ENCODE measurements at regions not wholly inside any gene's neighbourhood (a gene's known extent, or its start where the extent isn't known, plus 50 kb on each side); places are given as distances from the start of the nearest gene placed in this dataset.
"Not testable (repeated sequence)": the region's sequence is repeated elsewhere in the genome, so short reads cannot be mapped to it uniquely, and the experiment has no call there.

DNA sequence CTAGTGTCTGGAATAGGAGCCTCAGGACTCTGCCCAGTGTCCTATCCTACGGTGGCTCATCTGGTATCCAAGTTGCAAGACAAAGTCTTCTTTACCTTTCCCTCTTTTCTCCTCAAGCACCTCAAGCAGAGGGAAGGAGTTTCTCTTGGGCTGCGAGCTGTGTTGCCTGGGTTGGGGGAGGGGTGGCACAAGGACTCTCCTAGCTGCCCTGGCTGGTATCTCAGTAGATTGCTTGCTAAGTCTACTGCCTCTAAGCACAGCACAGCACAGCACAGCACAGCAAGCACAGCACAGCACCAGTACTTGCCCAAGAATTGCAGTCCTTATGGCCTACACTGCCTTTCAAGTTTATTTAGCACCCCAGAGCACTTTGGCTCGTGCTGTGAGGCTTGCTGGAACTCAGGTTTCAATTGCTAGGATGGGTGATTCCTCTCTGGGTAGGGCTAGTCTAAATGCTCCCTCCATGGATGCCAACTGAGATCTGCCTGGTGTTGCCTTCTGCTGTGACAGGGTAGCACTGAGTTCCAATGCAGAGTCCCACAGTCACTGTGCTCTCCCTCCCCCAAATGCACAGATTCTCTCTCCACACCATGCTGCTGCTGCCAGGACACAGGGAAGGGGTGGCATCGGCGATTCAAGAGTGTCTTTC lies 213.1 kb upstream of the POU5F2 start:
- Histone ChIP-seq H3K9me3 (ENCODE audit: control insufficient read depth, low read length) (no peaks in the 10 kb centered on the region), H3K27me3 (ENCODE audit: control insufficient read depth, insufficient read depth, low read length, poor library complexity, severe bottlenecking) (no peaks in the 10 kb centered on the region), H3K27ac (ENCODE audit: insufficient read depth, low read depth, low read length, poor library complexity, severe bottlenecking) (no peak overlapping the region), H3K36me3 (ENCODE audit: control insufficient read depth, insufficient read depth, low read length) (no peaks in the 10 kb centered on the region), H3K4me3 (ENCODE audit: insufficient read depth, low read depth, low read length) (no peak overlapping the region), H3K4me1 (ENCODE audit: control insufficient read depth, insufficient read depth, low read length) (peaks cover 4% of the 10 kb centered on the region)
- WGBS, 2 experiments: 90 to 91% methylated on average over 5 of the region's 5 CpGs

DNA sequence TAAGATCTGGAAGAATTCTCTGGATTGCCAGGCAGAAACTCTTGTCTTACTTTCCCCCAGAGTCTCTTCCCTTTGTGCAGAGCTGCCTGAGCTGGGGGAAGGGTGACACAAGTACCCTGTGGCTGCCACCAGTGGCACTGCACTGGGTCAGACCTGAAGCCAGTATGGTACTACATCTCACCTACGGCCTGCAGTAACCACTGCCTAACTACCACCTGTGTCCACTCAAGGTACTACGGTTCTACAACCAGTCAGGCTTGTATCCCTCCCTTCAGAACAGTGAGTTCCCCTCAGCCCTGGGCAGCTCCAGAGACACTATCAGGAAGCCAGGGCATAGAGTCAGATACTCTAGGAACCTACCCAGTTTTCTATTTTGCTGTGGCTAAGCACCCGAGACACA lies 212.0 kb upstream of the POU5F2 start:
- Histone ChIP-seq H3K27me3 (ENCODE audit: control insufficient read depth, insufficient read depth, low read length, poor library complexity, severe bottlenecking) (no peaks in the 10 kb centered on the region), H3K4me1 (ENCODE audit: control insufficient read depth, insufficient read depth, low read length) (peaks cover 4% of the 10 kb centered on the region), H3K27ac (ENCODE audit: insufficient read depth, low read depth, low read length, poor library complexity, severe bottlenecking) (no peak overlapping the region), H3K4me3 (ENCODE audit: insufficient read depth, low read depth, low read length) (no peak overlapping the region), H3K9me3 (ENCODE audit: control insufficient read depth, low read length) (no peaks in the 10 kb centered on the region), H3K36me3 (ENCODE audit: control insufficient read depth, insufficient read depth, low read length) (no peaks in the 10 kb centered on the region)
- 92 to 95% methylated on average over 3 of the region's 3 CpGs for WGBS, 2 experiments

DNA sequence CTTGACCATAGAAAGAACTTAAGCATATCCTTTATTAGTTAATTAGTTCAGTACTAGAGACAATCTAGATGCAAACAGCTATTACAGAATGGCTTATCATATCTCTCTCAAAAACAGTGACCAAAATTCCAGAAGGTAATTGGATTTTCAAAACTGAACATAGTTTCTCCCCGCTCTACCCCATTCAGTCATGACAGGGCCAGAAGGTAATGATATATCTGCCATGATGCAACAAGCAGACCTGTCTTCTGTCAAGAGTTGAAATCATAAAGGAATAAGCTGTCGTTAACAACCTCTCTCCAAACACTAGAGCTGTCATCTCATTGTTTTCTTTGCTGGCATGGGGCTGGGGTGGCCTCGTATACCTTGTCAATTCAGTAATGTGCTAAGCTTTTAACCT lies 200.5 kb upstream of the POU5F2 start:
- no peaks in the 10 kb centered on the region for H3K4me1 ChIP-seq (ENCODE audit: control insufficient read depth, insufficient read depth, low read length)
- H3K9me3 ChIP-seq (ENCODE audit: control insufficient read depth, low read length): no peaks in the 10 kb centered on the region
- 76 to 81% methylated on average over 3 of the region's 3 CpGs for WGBS, 2 experiments
- no peaks in the 10 kb centered on the region for H3K36me3 ChIP-seq (ENCODE audit: control insufficient read depth, insufficient read depth, low read length)
- no peak overlapping the region for H3K27ac ChIP-seq (ENCODE audit: insufficient read depth, low read depth, low read length, poor library complexity, severe bottlenecking)
- H3K4me3 ChIP-seq (ENCODE audit: insufficient read depth, low read depth, low read length): no peak overlapping the region
- no peaks in the 10 kb centered on the region for H3K27me3 ChIP-seq (ENCODE audit: control insufficient read depth, insufficient read depth, low read length, poor library complexity, severe bottlenecking)

DNA sequence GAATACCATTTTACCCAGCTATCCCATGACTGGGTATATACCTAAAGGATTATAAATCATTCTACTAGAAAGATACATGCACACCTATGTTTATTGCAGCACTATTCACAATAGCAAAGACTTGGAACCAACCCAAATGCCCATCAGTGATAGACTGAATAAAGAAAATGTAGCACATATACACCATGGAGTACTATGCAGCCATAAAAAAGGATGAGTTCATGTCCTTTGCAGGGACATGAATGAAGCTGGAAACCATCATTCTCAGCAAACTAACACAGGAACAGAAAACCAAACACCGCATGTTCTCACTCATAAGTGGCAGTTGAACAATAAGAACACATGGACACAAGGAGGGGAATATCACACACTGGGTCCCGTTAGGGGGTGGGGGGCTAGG lies 191.9 kb upstream of the POU5F2 start:
- H3K4me3 ChIP-seq (ENCODE audit: insufficient read depth, low read depth, low read length); H3K9me3 ChIP-seq (ENCODE audit: control insufficient read depth, low read length); H3K27ac ChIP-seq (ENCODE audit: insufficient read depth, low read depth, low read length, poor library complexity, severe bottlenecking); H3K4me1 ChIP-seq (ENCODE audit: control insufficient read depth, insufficient read depth, low read length); H3K27me3 ChIP-seq (ENCODE audit: control insufficient read depth, insufficient read depth, low read length, poor library complexity, severe bottlenecking); H3K36me3 ChIP-seq (ENCODE audit: control insufficient read depth, insufficient read depth, low read length): not testable (repeated sequence)
- 85 to 100% methylated on average over 2 of the region's 2 CpGs for WGBS, 2 experiments

DNA sequence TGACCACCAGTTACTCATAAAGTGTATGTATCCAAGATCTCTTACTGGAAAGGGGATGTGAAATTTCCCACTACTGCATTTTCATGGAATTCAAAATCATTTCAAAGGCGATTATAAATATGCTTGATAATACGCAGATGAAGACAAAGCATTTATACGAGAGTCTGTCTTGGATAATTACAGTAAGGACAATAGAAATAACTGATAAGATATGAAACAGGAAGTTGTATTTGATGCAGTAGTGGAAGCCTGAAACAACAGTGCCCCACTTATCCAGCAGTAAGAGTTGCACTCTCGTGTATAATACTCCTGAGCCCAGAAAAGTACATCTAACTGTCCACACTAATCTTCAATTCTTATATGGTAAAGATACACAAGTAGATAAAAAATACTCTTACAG lies 188.7 kb upstream of the POU5F2 start:
- Histone ChIP-seq H3K4me3 (ENCODE audit: insufficient read depth, low read depth, low read length) (no peak overlapping the region), H3K27me3 (ENCODE audit: control insufficient read depth, insufficient read depth, low read length, poor library complexity, severe bottlenecking) (no peaks in the 10 kb centered on the region), H3K27ac (ENCODE audit: insufficient read depth, low read depth, low read length, poor library complexity, severe bottlenecking) (no peak overlapping the region), H3K4me1 (ENCODE audit: control insufficient read depth, insufficient read depth, low read length) (peaks cover 7% of the 10 kb centered on the region), H3K9me3 (ENCODE audit: control insufficient read depth, low read length) (no peaks in the 10 kb centered on the region), H3K36me3 (ENCODE audit: control insufficient read depth, insufficient read depth, low read length) (no peaks in the 10 kb centered on the region)
- 96% methylated on average over 3 of the region's 4 CpGs for WGBS, 2 experiments

DNA sequence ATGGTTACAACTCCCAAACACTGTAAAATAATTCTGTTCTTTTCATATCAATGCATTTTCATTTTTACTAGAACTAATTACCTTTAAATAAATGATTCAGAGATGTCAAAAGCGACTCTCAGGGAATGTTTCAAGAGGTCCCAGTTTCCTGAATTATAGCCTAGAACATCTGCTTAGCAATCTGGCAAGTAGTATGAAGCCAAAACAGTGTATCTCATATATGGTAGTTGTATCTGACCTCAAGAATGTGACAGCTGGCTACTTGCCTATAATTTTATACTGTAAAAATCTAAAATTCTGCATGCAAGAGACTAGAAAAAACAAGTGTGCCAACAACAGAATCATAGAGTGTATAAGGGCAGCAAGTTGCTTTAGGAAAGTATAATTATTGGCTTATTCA lies 187.7 kb upstream of the POU5F2 start:
- H3K36me3 ChIP-seq (ENCODE audit: control insufficient read depth, insufficient read depth, low read length): no peaks in the 10 kb centered on the region
- H3K4me3 ChIP-seq (ENCODE audit: insufficient read depth, low read depth, low read length): no peak overlapping the region
- peaks cover 7% of the 10 kb centered on the region for H3K4me1 ChIP-seq (ENCODE audit: control insufficient read depth, insufficient read depth, low read length)
- H3K9me3 ChIP-seq (ENCODE audit: control insufficient read depth, low read length): no peaks in the 10 kb centered on the region
- H3K27me3 ChIP-seq (ENCODE audit: control insufficient read depth, insufficient read depth, low read length, poor library complexity, severe bottlenecking): no peaks in the 10 kb centered on the region
- 100% methylated on average over 1 of the region's 1 CpG for WGBS, 2 experiments
- no peak overlapping the region for H3K27ac ChIP-seq (ENCODE audit: insufficient read depth, low read depth, low read length, poor library complexity, severe bottlenecking)

DNA sequence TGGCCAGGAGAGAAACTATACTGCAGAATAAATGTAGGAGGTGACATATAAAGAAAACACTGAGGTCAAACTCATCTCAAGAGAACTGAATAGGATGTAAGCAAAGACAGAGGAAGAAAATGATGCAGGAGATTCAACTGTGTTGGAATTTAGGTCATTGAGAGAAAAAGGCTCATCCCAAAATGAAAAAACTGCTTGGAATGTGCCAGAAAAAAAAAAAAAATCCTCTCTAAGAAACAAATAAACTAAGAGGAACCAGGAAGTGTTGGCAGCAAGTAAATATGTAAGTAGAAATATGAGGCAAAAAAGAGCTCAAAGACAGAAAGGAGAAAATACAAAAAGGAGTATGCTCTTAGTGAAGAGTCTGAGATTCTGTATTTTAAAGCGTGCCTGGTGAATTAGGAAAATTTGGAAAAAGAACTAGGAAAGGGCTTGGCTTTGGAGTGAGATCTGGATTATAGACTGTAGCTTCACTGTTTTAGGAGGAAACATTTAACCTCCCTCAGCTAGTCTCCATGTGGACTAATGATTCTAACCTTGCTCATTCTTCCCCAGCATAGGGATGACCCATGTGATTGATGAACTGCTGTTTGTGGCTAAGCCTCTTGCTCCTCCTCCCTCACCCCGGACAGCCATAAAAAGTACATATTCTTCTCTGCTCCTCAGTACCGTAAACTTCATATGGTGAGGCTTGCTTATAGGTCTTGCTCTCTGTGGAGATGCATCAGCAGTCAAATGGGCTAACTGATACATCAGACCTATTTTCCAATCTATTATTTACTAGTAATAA lies 185.6 kb upstream of the POU5F2 start:
- no peaks in the 10 kb centered on the region for H3K27me3 ChIP-seq (ENCODE audit: control insufficient read depth, insufficient read depth, low read length, poor library complexity, severe bottlenecking)
- no peaks in the 10 kb centered on the region for H3K36me3 ChIP-seq (ENCODE audit: control insufficient read depth, insufficient read depth, low read length)
- H3K9me3 ChIP-seq (ENCODE audit: control insufficient read depth, low read length): no peaks in the 10 kb centered on the region
- peaks cover 7% of the 10 kb centered on the region for H3K4me1 ChIP-seq (ENCODE audit: control insufficient read depth, insufficient read depth, low read length)
- H3K4me3 ChIP-seq (ENCODE audit: insufficient read depth, low read depth, low read length): no peak overlapping the region
- 73 to 76% methylated on average over 3 of the region's 3 CpGs for whole genome bisulfite sequencing, 2 experiments
- H3K27ac ChIP-seq (ENCODE audit: insufficient read depth, low read depth, low read length, poor library complexity, severe bottlenecking): no peak overlapping the region

DNA sequence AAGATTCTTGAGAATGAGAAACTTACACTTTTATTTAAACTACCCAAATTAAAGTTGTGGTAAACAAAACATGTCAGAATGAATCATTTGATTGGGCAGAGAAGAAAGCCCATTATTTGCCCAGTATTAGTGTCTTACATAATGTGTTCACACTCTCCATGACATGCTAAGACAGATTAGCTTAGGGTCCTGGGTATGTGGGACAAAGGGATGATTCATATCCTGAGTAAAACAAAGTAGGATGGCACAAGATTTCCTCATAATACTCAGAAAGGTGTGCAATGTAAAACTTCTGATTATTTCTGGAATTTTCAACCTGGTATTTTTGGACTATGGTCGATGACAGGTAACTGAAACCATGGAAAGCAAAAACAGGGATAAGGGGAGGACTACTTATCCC lies 183.9 kb upstream of the POU5F2 start:
- Histone ChIP-seq H3K27ac (ENCODE audit: insufficient read depth, low read depth, low read length, poor library complexity, severe bottlenecking) (no peak overlapping the region), H3K36me3 (ENCODE audit: control insufficient read depth, insufficient read depth, low read length) (no peaks in the 10 kb centered on the region), H3K4me3 (ENCODE audit: insufficient read depth, low read depth, low read length) (no peak overlapping the region), H3K9me3 (ENCODE audit: control insufficient read depth, low read length) (no peaks in the 10 kb centered on the region), H3K27me3 (ENCODE audit: control insufficient read depth, insufficient read depth, low read length, poor library complexity, severe bottlenecking) (no peaks in the 10 kb centered on the region), H3K4me1 (ENCODE audit: control insufficient read depth, insufficient read depth, low read length) (peaks cover 7% of the 10 kb centered on the region)
- WGBS, 2 experiments: 95 to 100% methylated on average over 1 of the region's 1 CpG

DNA sequence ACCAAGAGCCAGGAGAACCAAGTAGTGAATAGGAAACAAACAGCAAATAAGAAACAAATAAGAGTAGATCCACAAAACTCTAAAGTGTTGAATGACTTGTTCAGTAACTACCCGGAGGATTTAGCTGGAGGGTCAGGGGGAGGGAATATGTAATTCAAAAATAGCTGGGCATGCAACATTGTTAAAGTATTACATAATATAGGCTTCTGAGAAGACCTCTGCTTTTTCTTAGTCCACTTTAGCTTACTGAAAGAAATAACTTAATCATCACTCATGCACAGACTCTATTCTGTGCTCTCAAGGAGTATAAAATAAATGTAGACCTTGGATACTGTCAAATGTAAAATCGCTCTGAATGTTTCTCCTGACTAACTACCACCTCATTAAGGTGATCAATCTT lies 183.2 kb upstream of the POU5F2 start:
- WGBS, 2 experiments: 91 to 100% methylated on average over 1 to 2 of the region's 2 CpGs
- no peaks in the 10 kb centered on the region for H3K36me3 ChIP-seq (ENCODE audit: control insufficient read depth, insufficient read depth, low read length)

DNA sequence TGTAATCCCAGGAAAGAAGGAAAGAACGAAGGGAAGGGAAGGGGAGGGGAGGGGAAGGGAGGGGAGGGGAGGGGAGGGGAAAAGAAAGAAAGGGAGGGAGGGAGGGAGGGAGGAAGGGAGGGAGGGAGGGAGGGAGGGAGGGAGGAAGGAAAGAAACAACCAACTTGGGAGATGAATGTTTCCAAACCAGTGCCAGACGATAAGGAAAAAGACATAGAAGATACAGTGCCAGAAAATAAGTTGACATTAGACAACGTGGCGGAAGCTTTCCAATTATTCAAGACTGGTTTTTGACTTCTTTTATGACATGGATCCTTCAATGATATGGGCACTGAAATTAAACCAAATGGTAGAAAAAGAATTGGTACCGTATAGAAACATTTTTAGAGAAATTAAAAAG lies 181.2 kb upstream of the POU5F2 start:
- H3K27me3 ChIP-seq (ENCODE audit: control insufficient read depth, insufficient read depth, low read length, poor library complexity, severe bottlenecking): no peaks in the 10 kb centered on the region
- WGBS, 2 experiments: 93 to 94% methylated on average over 4 of the region's 5 CpGs
- H3K4me1 ChIP-seq (ENCODE audit: control insufficient read depth, insufficient read depth, low read length): peaks cover 7% of the 10 kb centered on the region

More for the DNA sequence above, 183.2 kb upstream of the POU5F2 start:
- H3K4me3 ChIP-seq (ENCODE audit: insufficient read depth, low read depth, low read length): no peak overlapping the region
- no peaks in the 10 kb centered on the region for H3K9me3 ChIP-seq (ENCODE audit: control insufficient read depth, low read length)
- H3K27ac ChIP-seq (ENCODE audit: insufficient read depth, low read depth, low read length, poor library complexity, severe bottlenecking): no peak overlapping the region
- no peaks in the 10 kb centered on the region for H3K27me3 ChIP-seq (ENCODE audit: control insufficient read depth, insufficient read depth, low read length, poor library complexity, severe bottlenecking)
- peaks cover 7% of the 10 kb centered on the region for H3K4me1 ChIP-seq (ENCODE audit: control insufficient read depth, insufficient read depth, low read length)

More for the DNA sequence above, 181.2 kb upstream of the POU5F2 start:
- H3K4me3 ChIP-seq (ENCODE audit: insufficient read depth, low read depth, low read length): no peak overlapping the region
- no peaks in the 10 kb centered on the region for H3K9me3 ChIP-seq (ENCODE audit: control insufficient read depth, low read length)
- H3K36me3 ChIP-seq (ENCODE audit: control insufficient read depth, insufficient read depth, low read length): no peaks in the 10 kb centered on the region
- H3K27ac ChIP-seq (ENCODE audit: insufficient read depth, low read depth, low read length, poor library complexity, severe bottlenecking): no peak overlapping the region
